GM23248 (cell line): ENCODE measurements at regions not wholly inside any gene's neighbourhood (a gene's known extent, or its start where the extent isn't known, plus 50 kb on each side); places are given as distances from the start of the nearest gene placed in this dataset.

Source experiments
- DNase-seq: peaks from one replicate; pipeline ENCODE4 v3.0.0-alpha.2; 2015
- H2AFZ ChIP-seq: fragments of 200-600 bp; sonication (generic); 2 replicates; pipeline ENCODE4 v1.6.1; 2016; ENCODE audit warnings: antibody characterized with exemption
- H3F3A ChIP-seq: fragments of 200-600 bp; sonication (generic); 2 replicates; pipeline ENCODE4 v1.6.1; 2016; ENCODE audit warnings: mild to moderate bottlenecking, antibody characterized with exemption, mixed run types; ENCODE audit not compliant: insufficient read depth
- H3K27ac ChIP-seq: fragments of 200-600 bp; sonication (generic); 2 replicates; pipeline ENCODE4 v1.5.1; 2016; ENCODE audit warnings: mild to moderate bottlenecking
- H3K27me3 ChIP-seq: fragments of 200-600 bp; sonication (generic); replicated peaks from 2 replicates; pipeline ENCODE4 v1.6.1; 2016; ENCODE audit warnings: mild to moderate bottlenecking; ENCODE audit not compliant: insufficient read depth
- H3K36me3 ChIP-seq: fragments of 200-600 bp; sonication (generic); 2 replicates; pipeline ENCODE4 v1.6.1; 2016; ENCODE audit warnings: low read depth, mild to moderate bottlenecking
- H3K4me1 ChIP-seq: fragments of 200-600 bp; sonication (generic); 2 replicates; pipeline ENCODE4 v1.6.1; 2016; ENCODE audit warnings: mild to moderate bottlenecking; ENCODE audit not compliant: insufficient read depth
- H3K4me2 ChIP-seq: fragments of 200-600 bp; sonication (generic); one replicate; pipeline ENCODE4 v1.6.1; 2016; ENCODE audit warnings: mild to moderate bottlenecking; ENCODE audit not compliant: unreplicated experiment
- H3K4me3 ChIP-seq: fragments of 200-600 bp; sonication (generic); 2 replicates; pipeline ENCODE4 v1.5.1; 2016; ENCODE audit warnings: mild to moderate bottlenecking
- H3K79me2 ChIP-seq: fragments of 200-600 bp; sonication (generic); 2 replicates; pipeline ENCODE4 v1.6.1; 2016; ENCODE audit warnings: mild to moderate bottlenecking; ENCODE audit not compliant: insufficient read depth
- H3K9ac ChIP-seq: fragments of 200-600 bp; sonication (generic); 2 replicates; pipeline ENCODE4 v1.6.1; 2016; ENCODE audit warnings: mild to moderate bottlenecking
- H3K9me2 ChIP-seq: fragments of 200-600 bp; sonication (generic); 2 replicates; pipeline ENCODE4 v1.6.1; 2016; ENCODE audit warnings: mixed run types, mild to moderate bottlenecking, moderate library complexity; ENCODE audit not compliant: insufficient read depth
- H3K9me3 ChIP-seq: fragments of 200-600 bp; sonication (generic); one replicate; pipeline ENCODE4 v1.6.1; 2017; ENCODE audit warnings: low read depth
- H4K20me1 ChIP-seq: fragments of 200-600 bp; sonication (generic); 2 replicates; pipeline ENCODE4 v1.6.0; 2016; ENCODE audit not compliant: insufficient read depth
- EZH2 ChIP-seq: fragments of 200-600 bp; sonication (generic); IDR thresholded peaks from 2 replicates; pipeline ENCODE4 v1.6.1; 2018; ENCODE audit warnings: antibody characterized with exemption, mild to moderate bottlenecking; ENCODE audit not compliant: insufficient read depth, poor library complexity, severe bottlenecking
- EZH2phosphoT487 ChIP-seq: fragments of 200-600 bp; sonication (generic); IDR thresholded peaks from 2 replicates; pipeline ENCODE4 v1.6.1; 2018; ENCODE audit warnings: antibody characterized with exemption, moderate library complexity, mild to moderate bottlenecking, low read depth; ENCODE audit not compliant: insufficient read depth
- WGBS, 2 experiments: methylation state at CpG; one replicate each; pipeline ENCODE4 v1.1.6; 2015 to 2017; ENCODE audit warnings: low lambda C conversion rate in 2 of 2, low coverage in 1 of 2; ENCODE audit errors: missing lambda C conversion rate in 2 of 2; 5-methylcytosine and 5-hydroxymethylcytosine counted together
- in situ Hi-C: fragments of 300-500 bp; cut with MboI; formaldehyde crosslinking; loops from 2 replicates; pipeline ENCODE4 v1.15.0; 2020

DNA sequence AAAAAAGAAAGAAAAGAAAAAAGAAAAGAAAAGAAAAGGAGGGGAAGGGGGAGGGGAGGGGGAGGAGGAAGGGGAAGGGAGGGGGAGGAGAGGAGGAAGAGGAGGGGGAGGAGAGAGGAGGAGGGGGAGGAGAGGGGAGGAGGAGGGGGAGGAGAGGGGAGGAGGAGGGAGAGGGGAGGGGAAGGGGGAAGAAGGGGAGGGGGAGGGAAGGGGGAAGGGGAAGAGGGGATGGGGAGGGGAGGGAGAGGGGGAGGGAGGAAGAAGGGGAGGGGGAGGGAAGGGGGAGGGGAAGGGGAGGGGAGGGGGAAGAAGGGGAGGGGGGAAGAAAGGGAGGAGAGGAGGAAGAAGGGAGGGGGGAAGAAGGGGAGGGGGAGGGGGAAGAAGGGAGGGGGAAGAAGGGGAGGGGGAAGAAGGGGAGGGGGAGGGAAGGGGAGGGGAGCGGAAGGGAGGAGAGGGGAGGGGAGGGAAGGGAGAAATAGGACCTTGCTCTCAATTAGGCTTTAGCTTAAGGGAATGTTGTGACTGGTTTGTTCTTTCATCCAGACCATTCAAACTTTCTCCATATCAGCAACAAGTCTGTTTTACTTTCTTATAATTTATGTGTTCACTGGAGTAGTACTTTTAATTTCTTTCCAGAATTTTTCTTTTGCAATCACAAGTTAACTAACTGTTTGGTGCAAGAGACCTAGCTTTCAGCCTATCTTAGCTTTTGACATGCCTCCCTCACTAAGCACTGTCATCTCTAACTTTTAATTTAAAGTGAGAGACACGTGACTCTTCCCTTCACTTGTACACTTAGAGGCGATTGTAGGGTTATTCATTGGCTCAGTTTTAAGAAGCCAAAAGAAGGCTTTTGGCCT lies 76.5 kb upstream of the EGLN3 start:
- peaks cover 12% of the 10 kb centered on the region for H3K4me1 ChIP-seq
- 47 to 56% methylated on average over 2 to 3 of the region's 3 CpGs for WGBS, 2 experiments
- no peak overlapping the region for H3K9ac ChIP-seq
- no peak overlapping the region for H3K4me3 ChIP-seq
- H3K9me3 ChIP-seq, result no peaks in the 10 kb centered on the region
- TF ChIP-seq EZH2 (no peak), EZH2phosphoT487 (no peak)
- DNase-seq, result no peak
- peaks cover 3% of the 10 kb centered on the region; the same call in 1 of the 2 replicates for H3K27me3 ChIP-seq
- no peaks in the 10 kb centered on the region for H4K20me1 ChIP-seq
- H3K9me2 ChIP-seq, result no peaks in the 10 kb centered on the region
- H3K79me2 ChIP-seq, result no peaks in the 10 kb centered on the region
- no peak overlapping the region for H2AFZ ChIP-seq
- no peaks in the 10 kb centered on the region for H3F3A ChIP-seq
- in situ Hi-C loops, result no loop called here
- no peaks in the 10 kb centered on the region for H3K36me3 ChIP-seq
- no peak overlapping the region for H3K4me2 ChIP-seq
- H3K27ac ChIP-seq, result no peak overlapping the region

DNA sequence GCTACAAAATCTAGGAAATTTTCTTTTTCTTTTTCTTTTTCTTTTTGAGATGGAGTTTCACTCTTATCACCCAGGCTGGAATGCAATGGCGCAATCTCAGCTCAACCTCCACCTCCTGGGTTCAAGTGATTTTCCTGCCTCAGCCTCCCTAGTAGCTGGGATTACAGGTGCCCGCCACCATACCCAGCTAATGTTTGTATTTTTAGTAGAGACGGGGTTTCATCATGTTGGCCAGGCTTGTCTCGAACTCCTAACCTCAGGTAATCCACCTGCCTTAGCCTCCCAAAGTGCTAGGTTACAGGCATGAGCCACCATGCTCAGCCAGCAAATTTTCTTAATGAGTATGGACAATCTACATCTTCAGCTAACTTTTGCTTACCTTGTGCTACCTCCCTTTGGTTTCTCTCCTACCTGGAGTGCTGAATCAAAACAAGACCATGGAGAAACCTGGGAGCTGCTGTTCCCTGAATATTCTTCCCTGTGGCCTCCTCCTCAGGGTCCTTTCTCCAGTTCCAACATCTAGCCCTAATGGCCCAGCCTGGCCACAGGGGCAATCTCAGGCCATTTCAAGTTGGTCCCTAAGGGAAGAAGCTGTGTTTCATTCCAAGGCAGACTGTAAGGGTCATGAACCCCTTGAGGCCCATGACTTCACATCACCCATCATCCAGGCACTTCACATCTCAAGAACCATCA lies 74.6 kb upstream of the EGLN3 start:
- no peaks in the 10 kb centered on the region for H4K20me1 ChIP-seq
- H3K27me3 ChIP-seq, result peaks cover 10% of the 10 kb centered on the region
- H3K9ac ChIP-seq, result no peak overlapping the region
- peaks cover 9% of the 10 kb centered on the region for H3K4me1 ChIP-seq
- no peak for TF ChIP-seq EZH2
- no peak for TF ChIP-seq EZH2phosphoT487
- no peaks in the 10 kb centered on the region for H3K9me3 ChIP-seq
- H3K27ac ChIP-seq, result no peak overlapping the region
- H3K79me2 ChIP-seq, result no peaks in the 10 kb centered on the region
- H3K36me3 ChIP-seq, result no peaks in the 10 kb centered on the region
- H3F3A ChIP-seq, result no peaks in the 10 kb centered on the region
- no peak overlapping the region for H3K4me3 ChIP-seq
- 51 to 64% methylated on average over 4 of the region's 4 CpGs for WGBS, 2 experiments
- no peaks in the 10 kb centered on the region for H3K9me2 ChIP-seq
- in situ Hi-C loops, result no loop called here
- no peak overlapping the region for H2AFZ ChIP-seq
- no peak for DNase-seq
- no peak overlapping the region for H3K4me2 ChIP-seq

DNA sequence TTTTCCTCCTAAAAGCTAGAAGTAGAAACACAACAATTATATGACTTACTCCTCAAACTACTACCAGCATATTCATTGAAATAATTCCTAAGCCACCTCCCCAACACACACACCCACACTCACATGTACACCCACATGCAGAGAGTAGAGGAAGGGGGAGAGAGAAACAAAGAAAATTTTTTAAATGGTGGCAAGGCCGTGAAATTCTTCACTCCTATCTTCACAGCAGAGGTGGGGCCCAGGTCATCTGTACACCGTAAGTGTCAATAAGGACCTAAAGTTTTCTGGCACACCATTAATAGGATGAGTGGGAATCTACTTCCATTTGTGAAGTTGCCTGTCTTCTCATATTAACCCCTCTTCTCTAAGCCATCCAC lies 73.9 kb upstream of the EGLN3 start:
- peaks cover 2% of the 10 kb centered on the region for H3K4me1 ChIP-seq
- no peaks in the 10 kb centered on the region for H3K9me2 ChIP-seq
- no peaks in the 10 kb centered on the region for H3K9me3 ChIP-seq
- no peak for DNase-seq
- no peaks in the 10 kb centered on the region for H3K36me3 ChIP-seq
- H3K27me3 ChIP-seq, result peaks cover 18% of the 10 kb centered on the region
- H3K4me2 ChIP-seq, result no peak overlapping the region
- H3K79me2 ChIP-seq, result no peaks in the 10 kb centered on the region
- H2AFZ ChIP-seq, result no peak overlapping the region
- no peak overlapping the region for H3K27ac ChIP-seq
- in situ Hi-C loops, result no loop called here
- 39 to 64% methylated on average over 2 of the region's 2 CpGs for WGBS, 2 experiments
- no peak overlapping the region for H3K4me3 ChIP-seq
- no peak overlapping the region for H3K9ac ChIP-seq
- no peaks in the 10 kb centered on the region for H4K20me1 ChIP-seq
- H3F3A ChIP-seq, result no peaks in the 10 kb centered on the region
- TF ChIP-seq EZH2 (no peak), EZH2phosphoT487 (no peak)

DNA sequence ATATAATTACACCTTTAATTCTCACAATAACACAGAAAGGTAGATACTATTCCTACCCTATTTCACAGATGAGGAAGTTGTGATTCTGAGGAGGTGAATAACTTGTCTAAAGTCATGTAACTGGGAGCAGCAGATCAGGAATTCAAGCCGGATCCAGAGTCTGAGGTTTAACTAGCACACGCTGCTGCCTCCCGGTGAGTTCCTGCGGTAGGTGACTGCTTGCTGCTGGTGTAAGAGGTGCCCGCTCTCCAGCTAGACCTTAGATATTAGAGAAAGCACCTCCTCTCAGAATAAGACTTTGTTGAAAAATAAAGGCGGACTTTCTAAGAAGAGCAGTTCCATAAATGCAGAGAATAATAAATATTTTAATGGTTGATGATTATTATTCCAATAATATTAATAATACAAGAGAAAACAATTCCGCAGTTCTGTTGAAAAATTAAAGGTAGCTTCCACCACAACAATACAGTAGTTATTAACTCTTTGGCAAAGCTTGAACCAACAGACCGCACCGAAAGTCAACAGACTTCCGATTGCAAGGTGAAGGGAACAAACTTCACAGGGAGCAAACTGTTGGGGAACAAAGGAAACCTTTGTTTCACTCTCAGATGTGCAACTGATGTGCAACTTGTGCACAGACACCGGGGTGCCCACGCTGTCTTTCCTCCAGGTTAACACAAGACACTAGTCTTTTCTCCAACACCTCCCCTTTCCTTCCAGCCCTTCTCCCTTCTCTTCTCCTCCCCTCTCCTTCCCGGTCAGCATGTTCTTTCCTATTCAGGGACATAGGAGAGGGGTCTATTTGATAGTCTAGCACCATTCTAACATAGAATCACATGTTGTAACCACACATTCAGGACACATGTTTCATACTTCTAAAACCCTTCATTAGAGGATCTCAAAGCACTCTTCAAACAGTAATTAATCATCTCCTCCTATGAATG lies 73.2 kb upstream of the EGLN3 start:
- DNase-seq, result no peak
- H2AFZ ChIP-seq, result no peak overlapping the region
- in situ Hi-C loops, result no loop called here

More for the DNA sequence above, 73.2 kb upstream of the EGLN3 start:
- H3K4me3 ChIP-seq, result no peak overlapping the region
- H3K9ac ChIP-seq, result no peak overlapping the region
- no peaks in the 10 kb centered on the region for H3F3A ChIP-seq
- no peak overlapping the region for H3K4me2 ChIP-seq
- 77% methylated on average over 13 of the region's 13 CpGs for whole genome bisulfite sequencing, 2 experiments
- peaks cover 24% of the 10 kb centered on the region for H3K27me3 ChIP-seq
- no peaks in the 10 kb centered on the region for H4K20me1 ChIP-seq
- H3K4me1 ChIP-seq, result no peaks in the 10 kb centered on the region
- no peaks in the 10 kb centered on the region for H3K36me3 ChIP-seq
- no peak for TF ChIP-seq EZH2phosphoT487
- TF ChIP-seq EZH2, result no peak
- no peaks in the 10 kb centered on the region for H3K9me2 ChIP-seq
- no peak overlapping the region for H3K27ac ChIP-seq
- no peaks in the 10 kb centered on the region for H3K79me2 ChIP-seq
- H3K9me3 ChIP-seq, result no peaks in the 10 kb centered on the region
